ENCODE measurements at regions not wholly inside any gene's neighbourhood (a gene's known extent, or its start where the extent isn't known, plus 50 kb on each side); places are given as distances from the start of the nearest gene placed in this dataset.

DNA sequence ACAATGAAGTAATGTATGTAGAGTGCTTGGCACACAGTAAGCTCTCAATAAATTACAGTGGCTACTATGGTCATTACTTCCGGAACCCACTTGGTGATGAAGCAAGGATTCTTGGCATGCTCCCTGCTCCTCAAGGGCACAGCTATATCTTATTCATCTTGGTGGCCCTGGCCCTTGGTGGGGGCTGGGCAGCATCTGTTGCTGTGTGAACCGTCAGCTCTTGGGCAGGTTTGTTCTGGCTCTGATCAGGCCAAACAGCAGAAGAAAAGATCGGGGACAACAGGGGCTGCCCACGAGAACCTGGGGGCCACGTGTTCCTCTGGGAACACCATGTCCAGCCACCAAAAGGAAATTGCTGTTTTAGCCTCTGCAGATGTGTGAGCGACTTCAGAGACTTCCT is 136.9 kb upstream of the SYT13 start:
- TF ChIP-seq GATA3 (IDR thresholded peaks at IDR 0.05; ENCODE audit: low read depth, low read length) (no peak), GATA2 (IDR thresholded peaks at IDR 0.05; ENCODE audit: low read depth, low read length) (no peak)
